ENCODE measurements at regions not wholly inside any gene's neighbourhood (a gene's known extent, or its start where the extent isn't known, plus 50 kb on each side); places are given as distances from the start of the nearest gene placed in this dataset.

- H3K27me3 ChIP-seq (ENCODE audit: control insufficient read depth, insufficient read depth, low read length): no peaks in the 10 kb centered on the region
- no peaks in the 10 kb centered on the region for H3K36me3 ChIP-seq (ENCODE audit: control insufficient read depth, insufficient read depth, low read length)
- no peak for DNase-seq (ENCODE audit: low read depth)
- TF ChIP-seq CTCF (IDR thresholded peaks at IDR 0.05; ENCODE audit: insufficient read depth, low read depth, low read length): no peak
- ChIA-PET POLR2A (no interaction called here), CTCF (no interaction called here)
- no peak overlapping the region for H3K4me3 ChIP-seq (ENCODE audit: low read depth, low read length)
Measured at GRCh38 chr13:73174521-73175010, 115.8 kb downstream of the KLF5 start.

DNA sequence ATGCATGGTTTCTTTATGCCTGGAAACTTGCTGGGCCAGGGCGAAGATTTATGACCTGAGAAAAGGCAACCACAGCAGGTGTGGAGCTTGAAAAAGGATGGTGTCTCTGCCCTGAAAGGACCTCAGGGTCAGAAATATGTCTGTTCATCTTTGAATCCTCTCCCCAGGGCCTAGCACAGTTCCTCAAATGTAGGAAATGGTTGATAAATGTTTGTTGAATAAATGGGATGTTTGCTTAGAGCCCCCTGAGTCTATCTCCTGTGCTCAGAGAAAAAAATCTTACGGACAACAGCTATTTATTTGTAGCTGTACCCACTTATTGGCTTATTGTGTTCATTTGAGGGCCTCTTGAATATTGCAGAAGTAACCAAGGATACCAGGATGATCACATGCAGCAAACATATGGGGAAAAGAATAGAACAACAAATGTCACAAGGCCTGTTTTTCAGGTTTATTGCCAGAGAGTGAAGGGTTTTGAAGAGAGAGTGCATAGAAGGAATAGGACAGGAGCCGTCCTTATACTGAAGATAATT, 114.5 kb downstream of the KLF5 start:
- no peaks in the 10 kb centered on the region for H3K27me3 ChIP-seq (ENCODE audit: control insufficient read depth, insufficient read depth, low read length)
- DNase-seq (ENCODE audit: low read depth): no peak
- ChIA-PET CTCF (interaction anchor here (0.7 kb wide), 1 partner anchor 95 kb away, joined by 3 read pairs; no protein-coding TSS in a partner anchor), POLR2A (no interaction called here)
- TF ChIP-seq CTCF (IDR thresholded peaks at IDR 0.05; ENCODE audit: insufficient read depth, low read depth, low read length): no peak
- H3K36me3 ChIP-seq (ENCODE audit: control insufficient read depth, insufficient read depth, low read length): no peaks in the 10 kb centered on the region
- no peak overlapping the region for H3K4me3 ChIP-seq (ENCODE audit: low read depth, low read length)

DNA sequence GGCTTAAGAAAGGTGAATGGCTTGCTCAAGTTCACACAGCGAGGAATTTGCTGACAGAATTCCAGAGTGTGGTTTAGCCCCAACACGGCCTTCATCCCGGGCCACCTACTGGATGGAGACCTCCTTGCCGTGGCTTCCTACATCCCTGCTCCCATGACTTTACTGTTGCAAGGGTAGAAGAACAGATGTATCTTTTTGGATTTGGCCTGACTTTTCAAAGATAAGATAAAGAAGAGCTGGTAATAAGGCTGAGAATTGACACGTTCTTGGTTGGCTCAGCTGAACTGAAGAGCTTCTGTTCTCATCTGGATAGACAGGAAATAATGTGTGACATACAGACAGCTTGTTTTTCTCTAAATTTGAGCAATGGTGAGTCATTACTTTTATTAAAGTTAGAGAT, 113.1 kb downstream of the KLF5 start:
- H3K27me3 ChIP-seq (ENCODE audit: control insufficient read depth, insufficient read depth, low read length): no peaks in the 10 kb centered on the region
- DNase-seq (ENCODE audit: low read depth): no peak
- H3K36me3 ChIP-seq (ENCODE audit: control insufficient read depth, insufficient read depth, low read length): no peaks in the 10 kb centered on the region
- POLR2A ChIA-PET: interaction anchor here (0.8 kb wide), 1 partner anchor 529 kb away, joined by 15 read pairs; no protein-coding TSS in a partner anchor
- no peak overlapping the region for H3K4me3 ChIP-seq (ENCODE audit: low read depth, low read length)
- TF ChIP-seq CTCF (IDR thresholded peaks at IDR 0.05; ENCODE audit: insufficient read depth, low read depth, low read length): no peak
- CTCF ChIA-PET: no interaction called here

- H3K27me3 ChIP-seq (ENCODE audit: control insufficient read depth, insufficient read depth, low read length): no peaks in the 10 kb centered on the region
- CTCF ChIA-PET: no interaction called here
- POLR2A ChIA-PET: no interaction called here
- no peak for TF ChIP-seq CTCF (IDR thresholded peaks at IDR 0.05; ENCODE audit: insufficient read depth, low read depth, low read length)
- H3K36me3 ChIP-seq (ENCODE audit: control insufficient read depth, insufficient read depth, low read length): no peaks in the 10 kb centered on the region
- no peak overlapping the region for H3K4me3 ChIP-seq (ENCODE audit: low read depth, low read length)
- DNase-seq (ENCODE audit: low read depth): no peak
Measured at GRCh38 chr13:73171271-73171682, 112.5 kb downstream of the KLF5 start.

DNA sequence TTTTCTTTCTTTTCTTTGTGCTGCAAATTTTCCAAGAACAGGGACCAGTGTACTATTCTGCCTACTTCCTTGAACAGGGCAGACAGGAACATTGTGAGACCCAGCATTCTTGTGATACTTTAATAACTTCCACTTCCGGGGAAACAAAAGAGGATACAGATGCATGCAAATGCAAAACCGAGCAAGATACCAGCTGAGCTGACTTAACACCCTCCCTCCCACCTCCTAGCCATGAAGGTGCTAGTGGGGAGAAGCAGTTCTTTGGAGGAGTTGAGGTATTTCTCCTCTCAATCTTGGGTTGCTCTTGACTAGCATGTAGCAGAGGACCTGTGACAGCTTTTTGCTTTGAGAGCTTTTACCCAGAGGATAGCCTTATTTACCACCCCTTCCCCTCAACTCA, 111.2 kb downstream of the KLF5 start:
- Histone ChIP-seq H3K4me3 (ENCODE audit: low read depth, low read length) (no peak overlapping the region), H3K36me3 (ENCODE audit: control insufficient read depth, insufficient read depth, low read length) (no peaks in the 10 kb centered on the region), H3K27me3 (ENCODE audit: control insufficient read depth, insufficient read depth, low read length) (no peaks in the 10 kb centered on the region)
- CTCF ChIA-PET: no interaction called here
- DNase-seq (ENCODE audit: low read depth): no peak
- POLR2A ChIA-PET: no interaction called here
- TF ChIP-seq CTCF (IDR thresholded peaks at IDR 0.05; ENCODE audit: insufficient read depth, low read depth, low read length): no peak
